Testis (tissue), 2 donors: ENCODE measurements at regions not wholly inside any gene's neighbourhood (a gene's known extent, or its start where the extent isn't known, plus 50 kb on each side); places are given as distances from the start of the nearest gene placed in this dataset.

Experiments
- DNase-seq: peaks from one replicate; pipeline ENCODE4 v3.0.0-alpha.2; 2019
- H3K27ac ChIP-seq, 2 donors: fragments of 200-600 bp; sonication (generic); one replicate each; pipeline ENCODE4 v1.5.1; 2019
- H3K27me3 ChIP-seq: fragments of 200-600 bp; sonication (generic); one replicate; pipeline ENCODE4 v1.5.1; 2019
- H3K36me3 ChIP-seq: fragments of 200-600 bp; sonication (generic); one replicate; pipeline ENCODE4 v1.5.1; 2017; ENCODE audit warnings: low read depth; ENCODE audit errors: missing control alignments
- H3K4me1 ChIP-seq: fragments of 200-600 bp; sonication (generic); one replicate; pipeline ENCODE4 v1.5.1; 2019
- H3K4me3 ChIP-seq, 2 donors: fragments of 200-600 bp; sonication (generic); one replicate each; pipeline ENCODE4 v1.5.1; 2017 to 2019
- H3K9me3 ChIP-seq: fragments of 200-600 bp; sonication (generic); one replicate; pipeline ENCODE4 v1.5.1; 2017
- CTCF ChIP-seq, 3 experiments: fragments of 450-650 bp in 2 of 3; fragments of 200-600 bp in 1 of 3; sonication (generic) in 1 of 3; IDR thresholded peaks; one replicate each; pipeline ENCODE4 v1.5.1; 2016 to 2019; ENCODE audit warnings: antibody characterized with exemption in 3 of 3, mild to moderate bottlenecking in 2 of 3, moderate library complexity in 1 of 3
- POLR2A ChIP-seq: fragments of 450-650 bp; IDR thresholded peaks from one replicate; pipeline ENCODE4 v1.6.1; 2017; ENCODE audit warnings: antibody characterized with exemption, mild to moderate bottlenecking, moderate library complexity
- WGBS, 2 donors: methylation state at CpG; one replicate each; pipeline ENCODE4 v1.1.5; 2018; 5-methylcytosine and 5-hydroxymethylcytosine counted together
- intact Hi-C: fragments of 100-400 bp; cut with DNase I; formaldehyde crosslinking; loops from one replicate; pipeline ENCODE4 v1.15.1; 2023; ENCODE audit warnings: low total_unique reads

- Histone ChIP-seq H3K4me1 (no peaks in the 10 kb centered on the region), H3K36me3 (no peaks in the 10 kb centered on the region), H3K27ac (no peak overlapping the region), H3K9me3 (no peaks in the 10 kb centered on the region), H3K4me3 (no peak overlapping the region), H3K27me3 (no peaks in the 10 kb centered on the region)
- WGBS, 2 donors: 79 to 82% methylated on average over 5 of the region's 5 CpGs
- intact Hi-C loops: no loop called here
- DNase-seq: no peak
- TF ChIP-seq CTCF (IDR thresholded peaks at IDR 0.05) (no peak), POLR2A (no peak)
Observed at GRCh38 chr5:74949976-74950375, 83.8 kb upstream of the FAM169A start.

- intact Hi-C loops: no loop called here
- Histone ChIP-seq H3K9me3 (no peaks in the 10 kb centered on the region), H3K27me3 (no peaks in the 10 kb centered on the region), H3K4me1 (no peaks in the 10 kb centered on the region), H3K27ac (no peak overlapping the region), H3K4me3 (no peak overlapping the region), H3K36me3 (no peaks in the 10 kb centered on the region)
- no peak for DNase-seq
- TF ChIP-seq POLR2A (no peak), CTCF (IDR thresholded peaks at IDR 0.05) (no peak)
- 62 to 67% methylated on average over 5 to 6 of the region's 6 CpGs for WGBS, 2 donors
Observed at GRCh38 chr5:74948031-74948546, 81.9 kb upstream of the FAM169A start.

- TF ChIP-seq CTCF (IDR thresholded peaks at IDR 0.05) (no peak), POLR2A (no peak)
- no peak for DNase-seq
- WGBS, 2 donors: 87 to 90% methylated on average over 4 of the region's 4 CpGs
Observed at GRCh38 chr5:74946471-74946870, 80.3 kb upstream of the FAM169A start.

GRCh38 chr5:74945561-74946165, 79.5 kb upstream of the FAM169A start:
- intact Hi-C loops: no loop called here
- H3K4me1 ChIP-seq: no peaks in the 10 kb centered on the region
- WGBS, 2 donors: 71 to 79% methylated on average over 4 of the region's 4 CpGs
- H3K9me3 ChIP-seq: no peaks in the 10 kb centered on the region
- no peaks in the 10 kb centered on the region for H3K36me3 ChIP-seq
- no peak for DNase-seq
- H3K4me3 ChIP-seq: no peak overlapping the region
- no peaks in the 10 kb centered on the region for H3K27me3 ChIP-seq
- TF ChIP-seq CTCF (IDR thresholded peaks at IDR 0.05) (no peak), POLR2A (no peak)
- H3K27ac ChIP-seq: no peak overlapping the region

More at GRCh38 chr5:74946471-74946870, 80.3 kb upstream of the FAM169A start:
- intact Hi-C loops: no loop called here
- H3K27ac ChIP-seq: no peak overlapping the region
- H3K36me3 ChIP-seq: no peaks in the 10 kb centered on the region
- no peaks in the 10 kb centered on the region for H3K4me1 ChIP-seq
- no peak overlapping the region for H3K4me3 ChIP-seq
- no peaks in the 10 kb centered on the region for H3K27me3 ChIP-seq
- no peaks in the 10 kb centered on the region for H3K9me3 ChIP-seq

GRCh38 chr5:74943905-74944304, 77.7 kb upstream of the FAM169A start:
- intact Hi-C loops: no loop called here
- Histone ChIP-seq H3K9me3 (no peaks in the 10 kb centered on the region), H3K4me1 (no peaks in the 10 kb centered on the region), H3K4me3 (no peak overlapping the region), H3K27me3 (no peaks in the 10 kb centered on the region), H3K36me3 (no peaks in the 10 kb centered on the region), H3K27ac (no peak overlapping the region)
- DNase-seq: no peak
- 62 to 65% methylated on average over 2 of the region's 2 CpGs for WGBS, 2 donors
- no peak for TF ChIP-seq POLR2A
- no peak for TF ChIP-seq CTCF (IDR thresholded peaks at IDR 0.05)
